Activated T-helper 17 cell treated with anti-CD3 and anti-CD28 coated beads, Interleukin-2, amount 50 U/mL, for 72 hours (primary cell): ENCODE measurements at regions not wholly inside any gene's neighbourhood (a gene's known extent, or its start where the extent isn't known, plus 50 kb on each side); places are given as distances from the start of the nearest gene placed in this dataset.

Experiments
- ATAC-seq: fragments of 150-1000 bp; cut with Tn5 transposase; replicated peaks from 2 replicates; pipeline ENCODE4 v1.10.0; 2021; ENCODE audit warnings: mild to moderate bottlenecking, moderate library complexity
- H3K27ac Mint-ChIP-seq: one replicate; pipeline ENCODE4 v1.8.0; 2022; ENCODE audit warnings: mixed read lengths
- H3K27me3 Mint-ChIP-seq: one replicate; pipeline ENCODE4 v1.8.0; 2022; ENCODE audit warnings: mixed read lengths
- H3K36me3 Mint-ChIP-seq: one replicate; pipeline ENCODE4 v1.8.0; 2022; ENCODE audit warnings: low read depth, mild to moderate bottlenecking, mixed read lengths
- H3K4me1 Mint-ChIP-seq: one replicate; pipeline ENCODE4 v1.8.0; 2022; ENCODE audit warnings: mixed read lengths
- H3K4me3 Mint-ChIP-seq: one replicate; pipeline ENCODE4 v1.8.0; 2022; ENCODE audit warnings: mild to moderate bottlenecking, mixed read lengths
- H3K9me3 Mint-ChIP-seq: one replicate; pipeline ENCODE4 v1.8.0; 2022; ENCODE audit warnings: mixed read lengths

GRCh38 chr18:75527848-75528685 is 100.6 kb upstream of the SMIM21 start:
- no peak overlapping the region for H3K4me3 Mint-ChIP-seq
- ATAC-seq, result no peak
- no peaks in the 10 kb centered on the region for H3K4me1 Mint-ChIP-seq
- no peak overlapping the region for H3K27ac Mint-ChIP-seq
- no peaks in the 10 kb centered on the region for H3K9me3 Mint-ChIP-seq
- H3K27me3 Mint-ChIP-seq, result peaks cover 16% of the 10 kb centered on the region
- no peaks in the 10 kb centered on the region for H3K36me3 Mint-ChIP-seq

GRCh38 chr18:75526038-75526437 is 98.5 kb upstream of the SMIM21 start:
- Mint-ChIP-seq H3K27me3 (peaks cover 12% of the 10 kb centered on the region), H3K9me3 (no peaks in the 10 kb centered on the region), H3K4me1 (no peaks in the 10 kb centered on the region), H3K4me3 (no peak overlapping the region), H3K27ac (no peak overlapping the region), H3K36me3 (no peaks in the 10 kb centered on the region)
- ATAC-seq, result no peak

DNA sequence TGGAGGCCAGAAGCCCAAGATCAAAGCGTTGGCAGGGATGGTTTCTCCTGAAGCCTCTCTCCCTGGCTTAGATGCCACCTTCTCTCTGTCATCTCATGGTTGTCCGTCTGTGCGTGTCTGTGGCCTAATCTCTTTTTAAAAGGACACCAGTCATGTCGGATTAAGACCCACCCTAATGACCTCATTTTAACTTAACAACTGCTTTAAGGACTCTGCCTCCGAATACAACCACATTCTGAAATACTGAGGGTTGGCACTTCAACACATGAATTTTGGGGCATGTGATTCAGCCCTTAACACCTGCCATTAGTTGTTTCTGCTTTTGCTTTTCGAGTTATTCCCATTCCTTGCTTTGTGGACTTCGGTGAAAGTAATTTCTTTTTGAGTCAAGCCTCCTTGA is 97.8 kb upstream of the SMIM21 start:
- Mint-ChIP-seq H3K27me3 (peaks cover 12% of the 10 kb centered on the region), H3K9me3 (no peaks in the 10 kb centered on the region), H3K27ac (no peak overlapping the region), H3K4me3 (no peak overlapping the region), H3K36me3 (no peaks in the 10 kb centered on the region), H3K4me1 (no peaks in the 10 kb centered on the region)
- ATAC-seq, result no peak

DNA sequence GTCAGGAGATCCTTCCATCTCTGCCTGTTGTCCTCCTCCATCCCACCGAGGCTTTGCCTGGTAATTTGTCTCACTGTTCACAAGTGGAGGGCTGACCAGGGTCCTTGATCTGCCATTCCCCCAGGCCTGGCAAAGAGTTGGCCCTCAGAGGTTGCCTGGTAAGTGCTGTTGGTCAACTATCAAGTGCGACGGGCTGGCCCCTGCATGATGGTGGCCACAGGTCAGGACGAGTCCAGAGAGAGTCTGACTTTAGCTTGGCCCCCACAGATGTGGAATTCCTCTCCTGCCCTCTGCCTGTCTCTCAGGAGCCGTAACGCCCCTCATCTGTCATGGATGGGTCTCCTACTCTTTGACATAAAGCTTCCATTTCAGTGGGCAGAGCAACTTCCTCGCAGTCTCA is 97.3 kb upstream of the SMIM21 start:
- no peak for ATAC-seq
- no peaks in the 10 kb centered on the region for H3K36me3 Mint-ChIP-seq

GRCh38 chr18:75524181-75524580 is 96.7 kb upstream of the SMIM21 start:
- Mint-ChIP-seq H3K9me3 (no peaks in the 10 kb centered on the region), H3K36me3 (no peaks in the 10 kb centered on the region), H3K27ac (no peak overlapping the region), H3K27me3 (peaks cover 12% of the 10 kb centered on the region), H3K4me3 (no peak overlapping the region), H3K4me1 (no peaks in the 10 kb centered on the region)
- ATAC-seq, result no peak

More for the DNA sequence above, 97.3 kb upstream of the SMIM21 start:
- H3K27ac Mint-ChIP-seq, result no peak overlapping the region
- H3K4me1 Mint-ChIP-seq, result no peaks in the 10 kb centered on the region
- peaks cover 12% of the 10 kb centered on the region for H3K27me3 Mint-ChIP-seq
- H3K4me3 Mint-ChIP-seq, result no peak overlapping the region
- no peaks in the 10 kb centered on the region for H3K9me3 Mint-ChIP-seq

DNA sequence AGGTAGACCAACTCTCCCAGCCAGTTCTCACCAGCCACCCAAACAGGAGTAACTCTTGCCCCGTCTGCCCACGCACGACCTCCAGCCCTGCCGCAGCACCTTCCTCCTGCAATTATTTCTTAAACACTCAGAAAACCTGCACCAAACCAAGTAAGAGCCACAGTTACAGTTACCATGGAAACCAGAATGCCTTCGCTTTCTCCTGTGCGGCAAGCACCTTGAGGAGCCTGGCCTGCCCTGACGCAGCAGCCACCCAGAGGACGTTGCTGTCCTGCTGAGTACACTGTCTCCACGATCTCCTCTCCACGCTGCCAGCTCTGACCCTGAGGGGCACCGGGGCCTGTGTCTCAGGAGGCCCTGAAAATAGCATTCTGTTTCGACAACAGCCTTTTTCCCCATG is 94.3 kb upstream of the SMIM21 start:
- Mint-ChIP-seq H3K27ac (no peak overlapping the region), H3K9me3 (no peaks in the 10 kb centered on the region), H3K4me3 (no peak overlapping the region), H3K36me3 (no peaks in the 10 kb centered on the region), H3K4me1 (no peaks in the 10 kb centered on the region), H3K27me3 (no peaks in the 10 kb centered on the region)
- no peak for ATAC-seq

DNA sequence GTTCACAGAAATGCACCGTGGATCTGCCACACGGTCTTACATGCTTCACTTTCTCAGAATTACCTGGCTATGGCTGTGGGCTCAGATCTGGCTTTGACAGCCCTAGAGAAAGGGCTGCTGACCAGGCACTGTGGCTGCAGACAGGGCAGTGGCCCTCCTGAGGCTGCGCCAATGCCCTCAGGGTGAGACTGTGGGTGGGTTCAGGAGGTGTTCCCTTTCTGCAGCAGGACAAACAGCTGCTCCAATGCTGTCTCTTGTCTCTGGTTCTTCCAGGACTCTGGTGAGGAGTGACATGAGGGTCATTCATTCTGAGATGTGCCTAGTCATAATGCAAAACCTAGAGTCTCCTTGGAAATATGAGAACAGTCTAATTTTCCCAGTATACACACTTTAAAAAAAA is 90.5 kb upstream of the SMIM21 start:
- no peak overlapping the region for H3K27ac Mint-ChIP-seq
- H3K4me3 Mint-ChIP-seq, result no peak overlapping the region
- H3K4me1 Mint-ChIP-seq, result no peaks in the 10 kb centered on the region
- no peaks in the 10 kb centered on the region for H3K9me3 Mint-ChIP-seq
- no peaks in the 10 kb centered on the region for H3K27me3 Mint-ChIP-seq
- no peaks in the 10 kb centered on the region for H3K36me3 Mint-ChIP-seq
- ATAC-seq, result no peak

- H3K27ac Mint-ChIP-seq, result no peak overlapping the region
- H3K36me3 Mint-ChIP-seq, result no peaks in the 10 kb centered on the region
- no peaks in the 10 kb centered on the region for H3K4me1 Mint-ChIP-seq
- H3K27me3 Mint-ChIP-seq, result peaks cover under 1% of the 10 kb centered on the region
- ATAC-seq, result no peak
- peaks cover 1% of the 10 kb centered on the region for H3K9me3 Mint-ChIP-seq
- H3K4me3 Mint-ChIP-seq, result no peak overlapping the region
These were observed 89.8 kb upstream of the SMIM21 start for GRCh38 chr18:75517286-75517685.

DNA sequence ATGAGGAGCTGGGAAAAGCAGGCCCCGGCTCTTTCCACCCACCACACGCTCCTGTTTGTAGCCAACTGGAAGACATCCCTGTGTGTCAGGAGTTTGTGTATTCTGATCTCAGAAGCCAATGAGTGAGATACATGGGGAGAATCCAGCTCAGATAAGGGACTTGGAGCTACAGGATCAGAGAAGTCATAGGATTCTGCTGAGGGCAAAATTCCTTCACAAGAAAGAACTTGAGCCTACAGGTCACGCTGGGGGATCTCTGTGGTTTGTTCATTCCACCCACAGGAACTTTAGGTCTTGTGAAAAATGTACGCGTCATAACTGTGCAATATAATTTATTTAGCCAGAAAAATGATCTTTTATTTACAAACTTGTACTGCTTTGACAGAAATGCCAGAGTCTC is 80.1 kb upstream of the SMIM21 start:
- H3K27ac Mint-ChIP-seq, result no peak overlapping the region
- no peak for ATAC-seq
- H3K36me3 Mint-ChIP-seq, result no peaks in the 10 kb centered on the region

DNA sequence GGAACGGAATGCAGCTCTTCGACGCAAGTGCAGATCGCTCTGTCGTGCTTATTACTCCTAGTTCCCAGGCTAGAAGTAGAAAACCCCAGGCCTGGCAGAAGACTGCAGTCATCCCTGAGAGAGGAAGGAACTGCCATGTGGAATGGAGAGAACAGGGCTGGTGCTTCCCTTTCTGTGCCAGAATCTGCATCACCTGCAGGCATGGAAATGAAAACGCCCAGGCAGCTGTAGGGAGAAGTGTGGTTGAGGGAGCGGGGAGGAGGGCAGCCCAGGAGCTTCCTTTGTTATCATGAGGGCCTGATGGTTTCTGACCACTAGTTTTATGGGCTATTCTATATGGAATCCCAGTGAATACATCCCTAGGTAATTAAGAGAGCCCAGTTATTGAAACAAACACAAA is 79.4 kb upstream of the SMIM21 start:
- Mint-ChIP-seq H3K9me3 (no peaks in the 10 kb centered on the region), H3K27me3 (peaks cover 27% of the 10 kb centered on the region), H3K4me3 (no peak overlapping the region), H3K4me1 (no peaks in the 10 kb centered on the region), H3K36me3 (no peaks in the 10 kb centered on the region), H3K27ac (no peak overlapping the region)
- ATAC-seq, result no peak

More for the DNA sequence above, 80.1 kb upstream of the SMIM21 start:
- Mint-ChIP-seq H3K4me3 (no peak overlapping the region), H3K4me1 (no peaks in the 10 kb centered on the region), H3K27me3 (peaks cover 27% of the 10 kb centered on the region), H3K9me3 (peaks cover 4% of the 10 kb centered on the region)

- Mint-ChIP-seq H3K4me3 (no peak overlapping the region), H3K27ac (no peak overlapping the region), H3K36me3 (no peaks in the 10 kb centered on the region), H3K9me3 (no peaks in the 10 kb centered on the region), H3K4me1 (no peaks in the 10 kb centered on the region), H3K27me3 (peaks cover 32% of the 10 kb centered on the region)
- ATAC-seq, result no peak
These were observed 77.0 kb upstream of the SMIM21 start for GRCh38 chr18:75504469-75504868.

- Mint-ChIP-seq H3K4me3 (no peak overlapping the region), H3K9me3 (no peaks in the 10 kb centered on the region), H3K4me1 (no peaks in the 10 kb centered on the region), H3K27ac (no peak overlapping the region), H3K27me3 (peaks cover 41% of the 10 kb centered on the region), H3K36me3 (no peaks in the 10 kb centered on the region)
- no peak for ATAC-seq
These were observed 76.1 kb upstream of the SMIM21 start for GRCh38 chr18:75503615-75504014.

DNA sequence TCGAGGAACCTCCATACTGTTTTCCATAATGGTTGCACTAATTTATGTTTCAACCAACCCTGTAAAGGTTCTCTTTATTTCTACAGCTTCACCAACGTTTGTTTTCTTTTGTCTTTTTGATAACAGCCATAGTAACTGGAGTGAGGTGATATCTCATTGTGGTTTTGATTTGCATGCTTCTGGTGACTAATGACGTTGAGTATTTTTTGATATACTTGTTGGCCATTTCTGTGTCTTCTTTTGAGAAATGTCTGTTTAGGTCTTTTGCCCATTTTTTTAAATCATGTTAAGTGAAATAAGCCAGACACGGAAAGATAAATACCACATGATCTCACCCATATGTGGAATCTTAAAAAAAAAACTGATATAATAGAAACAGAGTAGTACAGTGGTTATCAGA is 74.8 kb upstream of the SMIM21 start:
- no peak for ATAC-seq
- Mint-ChIP-seq H3K27ac (no peak overlapping the region), H3K36me3 (no peaks in the 10 kb centered on the region), H3K4me3 (no peak overlapping the region), H3K9me3 (no peaks in the 10 kb centered on the region), H3K4me1 (no peaks in the 10 kb centered on the region), H3K27me3 (peaks cover 49% of the 10 kb centered on the region)

- no peaks in the 10 kb centered on the region for H3K9me3 Mint-ChIP-seq
- peaks cover 56% of the 10 kb centered on the region for H3K27me3 Mint-ChIP-seq
These were observed 73.0 kb upstream of the SMIM21 start for GRCh38 chr18:75500545-75500944.

GRCh38 chr18:75497576-75498235 is 70.2 kb upstream of the SMIM21 start:
- Mint-ChIP-seq H3K36me3 (no peaks in the 10 kb centered on the region), H3K4me3 (no peak overlapping the region), H3K27me3 (peaks cover 46% of the 10 kb centered on the region), H3K9me3 (no peaks in the 10 kb centered on the region), H3K4me1 (no peaks in the 10 kb centered on the region), H3K27ac (no peak overlapping the region)
- ATAC-seq, result no peak

More at GRCh38 chr18:75500545-75500944, 73.0 kb upstream of the SMIM21 start:
- Mint-ChIP-seq H3K4me1 (no peaks in the 10 kb centered on the region), H3K4me3 (no peak overlapping the region), H3K27ac (no peak overlapping the region), H3K36me3 (no peaks in the 10 kb centered on the region)
- no peak for ATAC-seq
